Panc1 (cell line): ENCODE measurements at regions not wholly inside any gene's neighbourhood (a gene's known extent, or its start where the extent isn't known, plus 50 kb on each side); places are given as distances from the start of the nearest gene placed in this dataset.
A peak's percentile ranks its signal among the peaks of the same experiment; 100 is the strongest.

ENCODE experiments used
- ATAC-seq: fragments of 200-7000 bp; cut with Tn5 transposase; 2 replicates; pipeline ENCODE4 v1.9.1; 2020; ENCODE audit warnings: mild to moderate bottlenecking, moderate library complexity
- BruUV-seq: library from RNA; stranded (reverse); fragments of 400-500 nt; replicated peaks from 2 replicates; lab custom pipeline; 2021; lab: Mats Ljungman, UMichigan
- CTCF ChIA-PET: fragments of 300-600 bp; sonication (Branson Sonifier 250); formaldehyde crosslinking; loops from one replicate; lab custom pipeline; 2022; ENCODE audit warnings: antibody characterized with exemption; lab: Charles Lee
- POLR2A ChIA-PET: fragments of 300-600 bp; sonication (Branson Sonifier 250); formaldehyde crosslinking; loops from one replicate; lab custom pipeline; 2022; ENCODE audit warnings: antibody characterized with exemption; lab: Charles Lee
- DNase-seq: peaks from one replicate; pipeline ENCODE4 v3.0.0-alpha.2; 2010; ENCODE audit warnings: low read depth, low spot score
- H3K27ac ChIP-seq: 2 replicates; pipeline ENCODE4 v1.5.1; 2011; ENCODE audit warnings: mild to moderate bottlenecking, low read length, inconsistent platforms
- H3K27me3 ChIP-seq: fragments of 200-500 bp; sonication (Bioruptor generic); 2 replicates; pipeline ENCODE4 v1.6.0; 2014; ENCODE audit warnings: low read length, inconsistent platforms; ENCODE audit not compliant: control insufficient read depth, insufficient read depth
- H3K36me3 ChIP-seq: fragments of 200-500 bp; sonication (Bioruptor generic); 2 replicates; pipeline ENCODE4 v1.5.1; 2014; ENCODE audit warnings: inconsistent platforms, mild to moderate bottlenecking, low read length, moderate library complexity; ENCODE audit not compliant: control insufficient read depth, insufficient read depth
- H3K4me1 ChIP-seq: 2 replicates; pipeline ENCODE4 v1.5.1; 2011; ENCODE audit warnings: inconsistent platforms, mild to moderate bottlenecking, low read length, moderate library complexity; ENCODE audit not compliant: control insufficient read depth, insufficient read depth
- H3K4me3 ChIP-seq, 2 experiments: 2 replicates each; pipeline ENCODE4 v1.5.1; 2011 to 2012; ENCODE audit warnings: low read depth in 2 of 2, low read length in 2 of 2, mild to moderate bottlenecking in 2 of 2, inconsistent platforms in 1 of 2, moderate library complexity in 1 of 2
- H3K9me3 ChIP-seq: fragments of 200-500 bp; sonication (Bioruptor generic); 2 replicates; pipeline ENCODE4 v1.5.1; 2014; ENCODE audit warnings: low read depth, mild to moderate bottlenecking, inconsistent platforms, low read length, moderate library complexity; ENCODE audit not compliant: control insufficient read depth, insufficient read depth
- POLR2AphosphoS5 ChIP-seq: IDR thresholded peaks from 2 replicates; pipeline ENCODE4 v1.6.1; 2012; ENCODE audit warnings: mild to moderate bottlenecking, low read depth, low read length, moderate library complexity
- SIN3A ChIP-seq: IDR thresholded peaks from 2 replicates; pipeline ENCODE4 v1.6.1; 2012; ENCODE audit warnings: low read depth, mild to moderate bottlenecking, low read length, moderate library complexity, borderline replicate concordance; ENCODE audit not compliant: insufficient read depth
- TCF7L2 ChIP-seq: IDR thresholded peaks from 2 replicates; pipeline ENCODE4 v1.6.1; 2011; ENCODE audit warnings: mild to moderate bottlenecking, low read depth, low read length, inconsistent platforms
- in situ Hi-C: cut with HindIII; loops from 2 replicates; pipeline ENCODE4 v1.10.0; 2016; ENCODE audit warnings: low sequenced_read_pairs, low pct_unique_long_range_greater_than_20kb
- intact Hi-C: fragments of 100-400 bp; cut with micrococcal nuclease; formaldehyde crosslinking; loops from one replicate; pipeline ENCODE4 v1.10.0; 2022; ENCODE audit not compliant: unreplicated experiment
- TF ChIP-seq, protein P1 (sequence below), 2 experiments: IDR thresholded peaks; 2 replicates each; pipeline ENCODE4 v1.6.1; 2011 to 2012; ENCODE audit warnings: low read depth in 2 of 2, control low read depth in 1 of 2, low read length in 1 of 2, mild to moderate bottlenecking in 1 of 2, moderate library complexity in 1 of 2; ENCODE audit not compliant: insufficient read depth in 1 of 2
- TF ChIP-seq, protein P2 (sequence below): fragments of 450-650 bp; IDR thresholded peaks from 2 replicates; pipeline ENCODE4 v1.5.1; 2017; ENCODE audit warnings: mild to moderate bottlenecking

DNA sequence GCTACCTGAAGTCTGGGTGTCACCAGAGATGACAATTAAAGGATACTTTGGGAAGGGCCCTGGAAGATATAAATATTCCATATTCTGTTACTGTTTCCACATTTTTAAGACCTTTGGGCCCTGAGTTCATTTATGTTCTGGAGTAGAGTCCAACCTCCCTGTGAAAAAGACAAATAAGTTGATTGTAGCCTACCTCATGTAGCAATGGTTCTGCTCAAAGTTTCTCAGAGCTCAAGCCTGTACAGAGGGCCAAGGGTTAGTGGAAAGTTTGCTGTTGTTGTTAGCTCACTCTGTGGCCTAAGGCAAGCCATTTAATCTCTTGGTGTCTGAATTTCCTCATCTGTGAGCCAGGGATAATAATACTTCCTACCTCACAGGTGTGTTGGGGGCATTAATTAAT is 284.7 kb upstream of the DDHD1 start:
- intact Hi-C loops (no loop called here), in situ Hi-C loops (no loop called here)
- Histone ChIP-seq H3K4me3 (no peak overlapping the region), H3K27ac (no peak overlapping the region), H3K4me1 (no peaks in the 10 kb centered on the region), H3K36me3 (no peaks in the 10 kb centered on the region), H3K9me3 (no peaks in the 10 kb centered on the region), H3K27me3 (no peaks in the 10 kb centered on the region)
- CTCF ChIA-PET, result no interaction called here
- no peak for ATAC-seq
- no TSS peak for BruUV-seq
- POLR2A ChIA-PET, result no interaction called here
- no peak for DNase-seq
- TF ChIP-seq, protein P1, sequence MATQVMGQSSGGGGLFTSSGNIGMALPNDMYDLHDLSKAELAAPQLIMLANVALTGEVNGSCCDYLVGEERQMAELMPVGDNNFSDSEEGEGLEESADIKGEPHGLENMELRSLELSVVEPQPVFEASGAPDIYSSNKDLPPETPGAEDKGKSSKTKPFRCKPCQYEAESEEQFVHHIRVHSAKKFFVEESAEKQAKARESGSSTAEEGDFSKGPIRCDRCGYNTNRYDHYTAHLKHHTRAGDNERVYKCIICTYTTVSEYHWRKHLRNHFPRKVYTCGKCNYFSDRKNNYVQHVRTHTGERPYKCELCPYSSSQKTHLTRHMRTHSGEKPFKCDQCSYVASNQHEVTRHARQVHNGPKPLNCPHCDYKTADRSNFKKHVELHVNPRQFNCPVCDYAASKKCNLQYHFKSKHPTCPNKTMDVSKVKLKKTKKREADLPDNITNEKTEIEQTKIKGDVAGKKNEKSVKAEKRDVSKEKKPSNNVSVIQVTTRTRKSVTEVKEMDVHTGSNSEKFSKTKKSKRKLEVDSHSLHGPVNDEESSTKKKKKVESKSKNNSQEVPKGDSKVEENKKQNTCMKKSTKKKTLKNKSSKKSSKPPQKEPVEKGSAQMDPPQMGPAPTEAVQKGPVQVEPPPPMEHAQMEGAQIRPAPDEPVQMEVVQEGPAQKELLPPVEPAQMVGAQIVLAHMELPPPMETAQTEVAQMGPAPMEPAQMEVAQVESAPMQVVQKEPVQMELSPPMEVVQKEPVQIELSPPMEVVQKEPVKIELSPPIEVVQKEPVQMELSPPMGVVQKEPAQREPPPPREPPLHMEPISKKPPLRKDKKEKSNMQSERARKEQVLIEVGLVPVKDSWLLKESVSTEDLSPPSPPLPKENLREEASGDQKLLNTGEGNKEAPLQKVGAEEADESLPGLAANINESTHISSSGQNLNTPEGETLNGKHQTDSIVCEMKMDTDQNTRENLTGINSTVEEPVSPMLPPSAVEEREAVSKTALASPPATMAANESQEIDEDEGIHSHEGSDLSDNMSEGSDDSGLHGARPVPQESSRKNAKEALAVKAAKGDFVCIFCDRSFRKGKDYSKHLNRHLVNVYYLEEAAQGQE (IDR thresholded peaks at IDR 0.05; ENCODE audit: insufficient read depth in 1 of 2, low read depth in 2 of 2, low read length in 1 of 2), result no peak

- BruUV-seq, result no TSS peak
- peak; percentile 51; the same call in 1 of the 2 replicates for ATAC-seq
- CTCF ChIA-PET, result no interaction called here
- Histone ChIP-seq H3K27ac (no peak overlapping the region), H3K4me3 (no peak overlapping the region), H3K36me3 (no peaks in the 10 kb centered on the region), H3K9me3 (no peaks in the 10 kb centered on the region), H3K27me3 (no peaks in the 10 kb centered on the region), H3K4me1 (no peaks in the 10 kb centered on the region)
- intact Hi-C loops, result no loop called here
- POLR2A ChIA-PET, result no interaction called here
- no peak for TF ChIP-seq SIN3A
- TF ChIP-seq, protein P2, sequence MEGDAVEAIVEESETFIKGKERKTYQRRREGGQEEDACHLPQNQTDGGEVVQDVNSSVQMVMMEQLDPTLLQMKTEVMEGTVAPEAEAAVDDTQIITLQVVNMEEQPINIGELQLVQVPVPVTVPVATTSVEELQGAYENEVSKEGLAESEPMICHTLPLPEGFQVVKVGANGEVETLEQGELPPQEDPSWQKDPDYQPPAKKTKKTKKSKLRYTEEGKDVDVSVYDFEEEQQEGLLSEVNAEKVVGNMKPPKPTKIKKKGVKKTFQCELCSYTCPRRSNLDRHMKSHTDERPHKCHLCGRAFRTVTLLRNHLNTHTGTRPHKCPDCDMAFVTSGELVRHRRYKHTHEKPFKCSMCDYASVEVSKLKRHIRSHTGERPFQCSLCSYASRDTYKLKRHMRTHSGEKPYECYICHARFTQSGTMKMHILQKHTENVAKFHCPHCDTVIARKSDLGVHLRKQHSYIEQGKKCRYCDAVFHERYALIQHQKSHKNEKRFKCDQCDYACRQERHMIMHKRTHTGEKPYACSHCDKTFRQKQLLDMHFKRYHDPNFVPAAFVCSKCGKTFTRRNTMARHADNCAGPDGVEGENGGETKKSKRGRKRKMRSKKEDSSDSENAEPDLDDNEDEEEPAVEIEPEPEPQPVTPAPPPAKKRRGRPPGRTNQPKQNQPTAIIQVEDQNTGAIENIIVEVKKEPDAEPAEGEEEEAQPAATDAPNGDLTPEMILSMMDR, result peak; percentile 60
- DNase-seq, result peak; percentile 13
- in situ Hi-C loops, result no loop called here
Measured at GRCh38 chr14:53432378-53432802, 279.3 kb upstream of the DDHD1 start.

GRCh38 chr14:53430870-53431269 is 277.7 kb upstream of the DDHD1 start:
- POLR2A ChIA-PET, result no interaction called here

More at GRCh38 chr14:53430870-53431269, 277.7 kb upstream of the DDHD1 start:
- no peaks in the 10 kb centered on the region for H3K9me3 ChIP-seq
- no TSS peak for BruUV-seq
- CTCF ChIA-PET, result no interaction called here
- intact Hi-C loops (no loop called here), in situ Hi-C loops (no loop called here)
- TF ChIP-seq POLR2AphosphoS5, result no peak
- TF ChIP-seq TCF7L2, result no peak
- TF ChIP-seq, protein P1 (IDR thresholded peaks at IDR 0.05; ENCODE audit: insufficient read depth in 1 of 2, low read depth in 2 of 2, low read length in 1 of 2), result no peak
- no peak for TF ChIP-seq SIN3A
- TF ChIP-seq, protein P2, result no peak
- DNase-seq (no peak), ATAC-seq (no peak)
- no peaks in the 10 kb centered on the region for H3K4me1 ChIP-seq
- H3K36me3 ChIP-seq, result no peaks in the 10 kb centered on the region
- H3K27me3 ChIP-seq, result no peaks in the 10 kb centered on the region
- no peak overlapping the region for H3K27ac ChIP-seq
- no peak overlapping the region for H3K4me3 ChIP-seq
